ENCODE measurements at regions not wholly inside any gene's neighbourhood (a gene's known extent, or its start where the extent isn't known, plus 50 kb on each side); places are given as distances from the start of the nearest gene placed in this dataset.

DNA sequence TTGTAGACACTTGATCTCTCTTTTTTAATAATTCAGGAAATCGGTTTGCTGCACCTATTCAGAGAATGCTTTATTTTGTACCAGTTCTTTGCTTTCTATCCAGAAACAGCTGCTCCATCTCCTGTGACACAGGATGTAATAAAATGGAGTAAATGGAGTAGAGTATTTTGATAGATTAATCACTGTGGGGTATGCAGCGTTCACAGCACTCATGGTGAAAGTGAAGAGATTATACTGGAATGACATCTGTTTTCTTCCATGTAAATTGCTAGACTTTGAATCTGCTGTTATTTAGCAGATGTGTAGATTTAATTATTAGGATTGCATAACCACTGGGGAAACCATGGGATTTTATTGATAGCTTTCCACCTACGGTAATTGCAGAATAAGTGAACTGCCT is 227.3 kb upstream of the ARHGAP42 start:
- in situ Hi-C loops (cut with MboI; ENCODE audit: low pct_unique_long_range_greater_than_20kb, low sequenced_read_pairs, unreplicated experiment): no loop called here
- TF ChIP-seq, protein P1, sequence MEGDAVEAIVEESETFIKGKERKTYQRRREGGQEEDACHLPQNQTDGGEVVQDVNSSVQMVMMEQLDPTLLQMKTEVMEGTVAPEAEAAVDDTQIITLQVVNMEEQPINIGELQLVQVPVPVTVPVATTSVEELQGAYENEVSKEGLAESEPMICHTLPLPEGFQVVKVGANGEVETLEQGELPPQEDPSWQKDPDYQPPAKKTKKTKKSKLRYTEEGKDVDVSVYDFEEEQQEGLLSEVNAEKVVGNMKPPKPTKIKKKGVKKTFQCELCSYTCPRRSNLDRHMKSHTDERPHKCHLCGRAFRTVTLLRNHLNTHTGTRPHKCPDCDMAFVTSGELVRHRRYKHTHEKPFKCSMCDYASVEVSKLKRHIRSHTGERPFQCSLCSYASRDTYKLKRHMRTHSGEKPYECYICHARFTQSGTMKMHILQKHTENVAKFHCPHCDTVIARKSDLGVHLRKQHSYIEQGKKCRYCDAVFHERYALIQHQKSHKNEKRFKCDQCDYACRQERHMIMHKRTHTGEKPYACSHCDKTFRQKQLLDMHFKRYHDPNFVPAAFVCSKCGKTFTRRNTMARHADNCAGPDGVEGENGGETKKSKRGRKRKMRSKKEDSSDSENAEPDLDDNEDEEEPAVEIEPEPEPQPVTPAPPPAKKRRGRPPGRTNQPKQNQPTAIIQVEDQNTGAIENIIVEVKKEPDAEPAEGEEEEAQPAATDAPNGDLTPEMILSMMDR (IDR thresholded peaks at IDR 0.05; ENCODE audit: extremely low read depth, insufficient read depth, missing control alignments): no peak
- DNase-seq (ENCODE audit: low spot score): no peak

DNA sequence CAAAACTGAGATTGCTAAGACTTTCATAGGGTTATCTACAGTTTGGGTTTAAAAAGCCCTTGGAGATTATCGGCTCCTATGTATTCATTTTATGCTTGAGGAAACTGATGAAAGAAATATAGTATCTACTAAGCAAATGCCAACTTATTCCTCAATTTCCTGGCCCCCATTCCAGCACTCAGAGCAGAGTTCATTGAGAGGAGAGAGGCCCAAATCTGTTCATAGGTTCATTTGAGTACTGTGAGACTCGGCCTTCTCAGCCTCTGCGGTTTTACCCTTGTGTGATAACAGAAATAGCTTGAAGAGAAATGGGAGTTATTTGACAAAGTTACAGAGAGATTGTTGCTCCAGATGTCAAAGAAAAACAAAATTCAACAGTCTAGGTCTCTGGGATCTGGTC is 226.7 kb upstream of the ARHGAP42 start:
- DNase-seq (ENCODE audit: low spot score): no peak
- in situ Hi-C loops (cut with MboI; ENCODE audit: low pct_unique_long_range_greater_than_20kb, low sequenced_read_pairs, unreplicated experiment): no loop called here
- TF ChIP-seq, protein P1 (IDR thresholded peaks at IDR 0.05; ENCODE audit: extremely low read depth, insufficient read depth, missing control alignments): no peak

DNA sequence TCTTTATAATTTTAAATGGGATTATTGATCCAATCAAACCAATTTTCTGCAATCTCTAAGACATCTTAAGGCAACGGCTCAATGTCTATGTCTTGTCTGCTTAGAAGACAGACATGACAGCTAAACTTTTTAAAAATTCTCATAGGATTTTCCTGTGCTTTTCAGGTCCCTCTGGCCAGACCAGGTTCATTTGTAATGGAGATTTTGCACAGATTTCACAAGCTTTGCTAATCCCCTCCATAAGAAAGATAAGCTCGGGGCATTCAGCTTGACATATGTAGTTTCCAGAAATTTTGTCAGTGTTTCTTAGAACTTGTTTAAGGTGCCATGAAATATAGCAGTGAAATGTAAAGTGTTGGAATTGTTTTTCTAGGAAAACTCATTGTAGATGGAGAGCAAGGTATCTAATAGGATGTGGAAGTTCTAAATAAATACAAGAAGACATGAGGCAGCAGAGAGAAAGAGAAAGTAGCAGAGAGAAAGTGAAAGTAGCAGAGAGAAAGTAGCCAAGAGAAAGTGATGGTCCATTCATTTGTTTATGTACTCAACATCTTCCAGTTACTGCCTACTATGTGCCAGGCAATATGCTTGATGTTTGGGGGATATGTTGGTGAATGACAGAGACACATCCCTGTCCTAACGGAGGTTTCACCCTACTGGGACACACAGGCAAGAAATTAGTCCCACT is 219.1 kb upstream of the ARHGAP42 start:
- in situ Hi-C loops (cut with MboI; ENCODE audit: low pct_unique_long_range_greater_than_20kb, low sequenced_read_pairs, unreplicated experiment): no loop called here
- TF ChIP-seq, protein P1 (IDR thresholded peaks at IDR 0.05; ENCODE audit: extremely low read depth, insufficient read depth, missing control alignments): no peak
- no peak for DNase-seq (ENCODE audit: low spot score)

DNA sequence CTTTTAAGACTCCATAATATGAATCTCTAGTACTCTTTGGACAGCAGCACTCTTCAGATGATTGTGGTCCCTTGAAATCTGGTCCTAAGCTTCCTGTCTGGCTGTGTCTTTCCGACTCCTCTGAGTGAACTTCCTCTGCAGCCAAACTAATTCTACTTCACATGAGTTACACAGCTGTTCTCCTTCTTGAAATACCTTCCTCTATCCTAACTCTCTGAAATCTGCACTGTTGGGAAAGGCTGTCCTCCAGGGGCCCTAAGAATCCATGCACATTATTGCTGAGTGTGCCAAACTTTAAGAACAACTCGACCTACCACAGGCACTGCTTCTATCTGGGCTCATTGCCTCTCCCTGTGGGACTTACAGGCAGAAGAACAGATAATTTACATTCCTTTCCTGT is 217.3 kb upstream of the ARHGAP42 start:
- TF ChIP-seq, protein P1 (IDR thresholded peaks at IDR 0.05; ENCODE audit: extremely low read depth, insufficient read depth, missing control alignments): no peak
- in situ Hi-C loops (cut with MboI; ENCODE audit: low pct_unique_long_range_greater_than_20kb, low sequenced_read_pairs, unreplicated experiment): no loop called here
- no peak for DNase-seq (ENCODE audit: low spot score)

DNA sequence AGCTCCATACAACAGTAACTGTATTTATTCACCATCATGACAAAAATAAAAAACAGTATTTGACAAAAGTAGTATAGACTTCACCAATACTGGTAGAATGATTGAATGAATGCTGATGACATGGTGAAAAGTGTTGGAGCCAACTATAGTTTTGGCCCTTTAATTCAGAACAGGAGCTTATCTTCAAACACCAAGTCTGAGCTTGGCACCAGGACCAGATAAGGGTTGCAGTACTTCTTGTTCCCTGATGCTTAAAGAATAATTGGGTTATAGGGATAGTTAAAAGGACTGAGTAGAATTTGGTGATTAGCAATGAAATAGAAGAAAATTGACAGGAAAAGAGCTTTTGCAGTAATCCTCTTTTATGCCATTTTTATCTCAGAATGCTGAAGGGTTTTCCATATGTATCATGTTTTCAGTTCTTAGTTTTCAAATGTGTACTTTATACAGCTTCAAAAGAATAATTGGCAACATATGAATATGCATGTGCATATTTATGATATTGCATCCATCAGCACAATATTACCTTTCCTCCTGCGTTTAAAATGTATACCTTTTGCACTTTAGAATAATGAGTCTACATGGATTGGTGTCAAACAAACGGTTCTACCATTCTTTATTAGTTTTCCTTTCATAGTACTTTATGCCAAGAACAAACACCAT is 214.2 kb upstream of the ARHGAP42 start:
- TF ChIP-seq, protein P1 (IDR thresholded peaks at IDR 0.05; ENCODE audit: extremely low read depth, insufficient read depth, missing control alignments): no peak
- in situ Hi-C loops (cut with MboI; ENCODE audit: low pct_unique_long_range_greater_than_20kb, low sequenced_read_pairs, unreplicated experiment): no loop called here
- no peak for DNase-seq (ENCODE audit: low spot score)

DNA sequence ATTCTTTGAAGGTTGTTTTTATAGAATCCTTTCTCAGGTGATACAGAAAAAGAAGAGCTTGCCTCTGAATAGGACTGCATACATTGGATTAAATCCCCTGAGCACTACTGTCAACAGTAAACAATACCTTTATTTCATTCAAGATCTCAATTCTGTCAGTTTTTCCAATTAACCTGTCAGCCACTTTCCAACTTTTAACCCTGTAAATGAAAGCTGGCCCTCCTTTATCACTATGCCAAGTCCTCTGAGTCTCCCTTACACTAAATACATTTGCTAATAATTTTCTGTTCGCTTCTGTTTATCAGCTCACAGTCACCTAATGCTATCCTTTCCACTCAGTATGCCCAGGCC is 213.7 kb upstream of the ARHGAP42 start:
- TF ChIP-seq, protein P1 (IDR thresholded peaks at IDR 0.05; ENCODE audit: extremely low read depth, insufficient read depth, missing control alignments): no peak
- in situ Hi-C loops (cut with MboI; ENCODE audit: low pct_unique_long_range_greater_than_20kb, low sequenced_read_pairs, unreplicated experiment): no loop called here
- no peak for DNase-seq (ENCODE audit: low spot score)

Data from GM13977 (cell line).